ENCODE measurements at regions not wholly inside any gene's neighbourhood (a gene's known extent, or its start where the extent isn't known, plus 50 kb on each side); places are given as distances from the start of the nearest gene placed in this dataset.
"Not testable (repeated sequence)": the region's sequence is repeated elsewhere in the genome, so short reads cannot be mapped to it uniquely, and the experiment has no call there.

DNA sequence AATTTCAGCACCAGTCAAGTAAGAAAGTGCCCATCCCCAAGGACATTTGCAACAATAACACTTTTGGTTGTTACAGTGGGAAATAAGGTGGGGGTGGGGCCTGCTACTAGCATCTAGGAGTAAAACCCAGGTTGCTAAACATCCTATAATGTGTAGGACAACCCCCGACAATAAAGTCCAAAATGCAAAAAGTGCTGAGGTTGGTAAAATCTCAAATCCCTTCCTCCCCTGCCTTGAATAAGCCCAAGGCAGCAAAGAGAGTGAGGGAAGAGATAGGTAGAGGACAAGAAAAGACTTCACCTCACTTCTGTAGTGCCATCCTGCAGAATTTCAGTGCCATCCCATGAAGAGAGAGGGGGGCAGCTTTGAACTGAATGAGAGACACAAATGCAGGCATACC, 117.5 kb upstream of the NIPBL start:
- ATAC-seq = no peak
- H3K9me3 ChIP-seq (ENCODE audit: control insufficient read depth, low read length) = no peaks in the 10 kb centered on the region
- no peak for DNase-seq
- no peaks in the 10 kb centered on the region for H3K4me1 ChIP-seq (ENCODE audit: control insufficient read depth, insufficient read depth, low read length)
- no peak overlapping the region for H3K27ac ChIP-seq (ENCODE audit: low read length)
- intact Hi-C loops (cut with DNase I) = loop anchor here in 1 of 4 donors (10.0 kb wide), 1 partner anchor 106 kb away; no protein-coding TSS in a partner anchor
- WGBS = 94% methylated on average over 1 of the region's 1 CpG
- H3K27me3 ChIP-seq (ENCODE audit: control insufficient read depth, insufficient read depth) = no peaks in the 10 kb centered on the region
- no peak overlapping the region for H3K4me3 ChIP-seq (ENCODE audit: low read length)

DNA sequence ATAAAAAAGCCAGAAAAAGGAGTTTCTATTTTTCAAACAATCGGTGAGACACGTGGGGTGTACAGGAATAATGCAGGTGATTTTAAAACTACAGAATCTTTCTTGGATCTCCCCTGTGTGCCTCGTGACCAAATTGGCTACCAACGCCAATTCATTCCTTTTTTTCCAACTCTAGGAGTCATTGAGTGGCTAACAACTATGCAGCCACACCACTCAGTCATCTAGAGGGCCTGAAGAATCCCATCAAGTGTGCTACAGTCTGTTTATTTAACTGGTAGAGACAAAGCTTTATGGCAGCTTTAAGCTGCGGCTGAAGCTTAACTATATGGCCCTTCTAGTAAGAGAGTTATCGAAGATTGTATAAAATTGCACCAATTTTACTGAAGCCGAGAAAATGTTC, 113.1 kb upstream of the NIPBL start:
- DNase-seq (no peak), ATAC-seq (no peak)
- Histone ChIP-seq H3K27ac (ENCODE audit: low read length) (no peak overlapping the region), H3K9me3 (ENCODE audit: control insufficient read depth, low read length) (no peaks in the 10 kb centered on the region), H3K27me3 (ENCODE audit: control insufficient read depth, insufficient read depth) (no peaks in the 10 kb centered on the region), H3K4me1 (ENCODE audit: control insufficient read depth, insufficient read depth, low read length) (no peaks in the 10 kb centered on the region), H3K4me3 (ENCODE audit: low read length) (no peak overlapping the region)
- intact Hi-C loops (cut with DNase I) = no loop called here
- 80% methylated on average over 7 of the region's 7 CpGs for WGBS

DNA sequence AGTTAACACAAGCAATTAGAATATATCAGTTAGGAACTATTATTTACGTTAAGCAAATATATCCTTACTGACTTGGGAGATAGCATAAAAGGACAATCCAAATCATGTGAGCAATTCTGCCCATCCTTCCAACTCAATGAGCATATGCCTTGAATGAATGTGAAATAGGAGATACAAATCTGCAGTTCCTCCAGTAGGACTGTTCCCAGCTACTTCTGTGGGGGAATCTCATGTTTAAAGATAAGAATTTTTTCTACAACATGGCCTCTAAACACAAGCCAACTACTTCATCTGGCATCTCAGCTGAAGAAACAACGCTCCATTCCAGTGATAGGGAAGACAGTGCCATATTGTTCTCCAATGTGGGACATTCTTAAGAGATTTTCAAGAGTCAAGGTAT, 110.7 kb upstream of the NIPBL start:
- Histone ChIP-seq H3K27me3 (ENCODE audit: control insufficient read depth, insufficient read depth) (no peaks in the 10 kb centered on the region), H3K4me1 (ENCODE audit: control insufficient read depth, insufficient read depth, low read length) (no peaks in the 10 kb centered on the region), H3K9me3 (ENCODE audit: control insufficient read depth, low read length) (no peaks in the 10 kb centered on the region), H3K27ac (ENCODE audit: low read length) (no peak overlapping the region), H3K4me3 (ENCODE audit: low read length) (no peak overlapping the region)
- 84% methylated on average over 2 of the region's 2 CpGs for WGBS
- intact Hi-C loops (cut with DNase I) = no loop called here
- ATAC-seq = no peak
- no peak for DNase-seq

DNA sequence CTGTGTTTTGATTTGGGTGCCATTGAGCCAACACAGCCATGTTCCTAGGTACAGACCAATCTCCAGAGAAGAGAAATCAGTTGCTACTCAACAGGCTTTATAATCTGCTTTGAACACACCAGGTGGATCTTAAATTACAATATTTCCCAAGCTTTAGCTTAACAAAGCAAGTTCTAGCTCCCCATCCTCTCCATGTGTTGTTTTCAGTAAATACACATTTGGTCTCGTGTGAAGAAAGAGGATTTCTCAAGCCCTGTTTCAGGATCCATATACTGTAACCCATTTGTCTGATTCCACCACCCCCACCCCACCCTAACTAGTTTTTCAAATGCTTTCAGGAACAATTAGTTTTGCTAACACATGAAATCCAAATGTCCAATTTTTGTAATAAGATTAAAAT, 109.6 kb upstream of the NIPBL start:
- H3K27me3 ChIP-seq (ENCODE audit: control insufficient read depth, insufficient read depth) = no peaks in the 10 kb centered on the region
- no peaks in the 10 kb centered on the region for H3K4me1 ChIP-seq (ENCODE audit: control insufficient read depth, insufficient read depth, low read length)
- no peaks in the 10 kb centered on the region for H3K9me3 ChIP-seq (ENCODE audit: control insufficient read depth, low read length)
- H3K27ac ChIP-seq (ENCODE audit: low read length) = no peak overlapping the region
- no peak for DNase-seq
- intact Hi-C loops (cut with DNase I) = no loop called here
- no peak overlapping the region for H3K4me3 ChIP-seq (ENCODE audit: low read length)
- ATAC-seq = no peak
- 74% methylated on average over 1 of the region's 1 CpG for WGBS

DNA sequence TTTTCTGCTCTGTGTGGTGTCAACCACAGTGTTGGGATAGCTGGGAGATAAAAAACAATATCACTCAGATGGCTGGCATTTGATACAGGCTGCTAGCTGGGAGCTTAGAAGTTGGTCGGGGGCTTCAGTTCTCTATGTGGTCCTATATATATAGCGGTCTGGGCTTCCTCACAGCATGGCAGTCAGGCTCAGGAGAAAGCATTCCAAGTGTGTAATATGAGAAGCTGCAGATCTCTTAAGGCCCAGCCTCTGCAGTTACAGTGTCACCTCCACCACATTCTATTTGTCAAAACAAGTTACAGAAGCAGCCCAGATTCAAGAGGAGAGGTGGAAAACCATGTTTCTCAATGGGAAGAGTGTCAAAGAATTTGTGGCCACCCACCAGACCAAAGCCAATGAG, 108.1 kb upstream of the NIPBL start:
- ATAC-seq = no peak
- Histone ChIP-seq H3K9me3 (ENCODE audit: control insufficient read depth, low read length) (no peaks in the 10 kb centered on the region), H3K27ac (ENCODE audit: low read length) (no peak overlapping the region), H3K27me3 (ENCODE audit: control insufficient read depth, insufficient read depth) (no peaks in the 10 kb centered on the region), H3K4me3 (ENCODE audit: low read length) (no peak overlapping the region), H3K4me1 (ENCODE audit: control insufficient read depth, insufficient read depth, low read length) (no peaks in the 10 kb centered on the region)
- no peak for DNase-seq
- intact Hi-C loops (cut with DNase I) = no loop called here
- 80% methylated on average over 2 of the region's 2 CpGs for WGBS

DNA sequence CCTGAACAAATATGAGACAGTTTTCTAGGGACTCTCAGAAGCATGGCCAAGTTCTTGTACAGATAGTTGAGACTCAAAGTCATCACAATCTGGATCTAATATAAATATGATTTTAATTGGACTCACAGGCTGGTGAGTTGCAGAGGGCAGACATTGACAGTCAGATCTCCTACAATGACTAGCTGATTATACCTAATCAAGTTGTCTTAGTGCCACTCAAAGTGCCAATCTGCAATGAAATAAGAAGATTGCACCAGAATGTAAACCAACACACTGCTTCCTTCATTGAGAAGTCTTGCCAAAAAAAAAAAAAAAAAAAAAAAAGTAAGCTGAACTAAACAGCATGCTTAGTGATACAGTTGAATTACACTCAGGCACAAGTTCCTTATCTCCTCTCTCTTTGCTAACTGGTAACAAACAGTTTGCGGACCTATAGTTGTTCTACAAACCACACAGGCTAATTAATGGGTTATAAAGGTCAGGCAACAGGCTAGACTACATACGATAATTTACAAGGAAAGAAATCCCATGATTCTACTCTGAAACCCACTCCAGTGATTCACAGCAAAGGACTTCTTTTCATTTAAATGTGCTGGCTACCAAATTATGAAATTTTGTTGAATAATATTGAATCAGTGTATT, 107.3 kb upstream of the NIPBL start:
- H3K9me3 ChIP-seq (ENCODE audit: control insufficient read depth, low read length) = no peaks in the 10 kb centered on the region
- intact Hi-C loops (cut with DNase I) = no loop called here
- no peaks in the 10 kb centered on the region for H3K27me3 ChIP-seq (ENCODE audit: control insufficient read depth, insufficient read depth)
- H3K27ac ChIP-seq (ENCODE audit: low read length) = no peak overlapping the region
- DNase-seq (no peak), ATAC-seq (no peak)
- no peak overlapping the region for H3K4me3 ChIP-seq (ENCODE audit: low read length)
- 77% methylated on average over 2 of the region's 2 CpGs for WGBS
- no peaks in the 10 kb centered on the region for H3K4me1 ChIP-seq (ENCODE audit: control insufficient read depth, insufficient read depth, low read length)

DNA sequence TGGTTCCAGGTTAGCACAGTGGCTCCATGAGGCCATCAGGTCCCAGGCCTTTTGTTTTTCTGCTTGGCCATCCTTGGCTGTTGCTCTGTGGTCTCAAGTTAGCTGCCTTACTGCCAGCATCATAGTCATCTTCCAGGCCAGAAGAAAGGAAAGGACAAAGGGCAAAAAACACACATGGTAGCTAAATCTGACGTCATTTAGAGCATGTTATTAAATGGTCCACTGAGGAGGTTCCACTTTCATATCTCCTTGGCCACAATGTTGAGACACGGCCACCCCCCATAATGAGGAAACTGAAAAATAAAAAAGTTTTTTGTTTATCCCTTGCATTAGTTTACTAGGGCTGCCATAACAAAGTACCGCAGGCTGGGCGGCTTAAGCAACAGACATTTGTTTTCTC, 106.4 kb upstream of the NIPBL start:
- Histone ChIP-seq H3K4me3 (ENCODE audit: low read length) (no peak overlapping the region), H3K27me3 (ENCODE audit: control insufficient read depth, insufficient read depth) (no peaks in the 10 kb centered on the region), H3K27ac (ENCODE audit: low read length) (no peak overlapping the region), H3K9me3 (ENCODE audit: control insufficient read depth, low read length) (no peaks in the 10 kb centered on the region), H3K4me1 (ENCODE audit: control insufficient read depth, insufficient read depth, low read length) (no peaks in the 10 kb centered on the region)
- WGBS = 88% methylated on average over 4 of the region's 4 CpGs
- DNase-seq (no peak), ATAC-seq (no peak)
- intact Hi-C loops (cut with DNase I) = no loop called here

DNA sequence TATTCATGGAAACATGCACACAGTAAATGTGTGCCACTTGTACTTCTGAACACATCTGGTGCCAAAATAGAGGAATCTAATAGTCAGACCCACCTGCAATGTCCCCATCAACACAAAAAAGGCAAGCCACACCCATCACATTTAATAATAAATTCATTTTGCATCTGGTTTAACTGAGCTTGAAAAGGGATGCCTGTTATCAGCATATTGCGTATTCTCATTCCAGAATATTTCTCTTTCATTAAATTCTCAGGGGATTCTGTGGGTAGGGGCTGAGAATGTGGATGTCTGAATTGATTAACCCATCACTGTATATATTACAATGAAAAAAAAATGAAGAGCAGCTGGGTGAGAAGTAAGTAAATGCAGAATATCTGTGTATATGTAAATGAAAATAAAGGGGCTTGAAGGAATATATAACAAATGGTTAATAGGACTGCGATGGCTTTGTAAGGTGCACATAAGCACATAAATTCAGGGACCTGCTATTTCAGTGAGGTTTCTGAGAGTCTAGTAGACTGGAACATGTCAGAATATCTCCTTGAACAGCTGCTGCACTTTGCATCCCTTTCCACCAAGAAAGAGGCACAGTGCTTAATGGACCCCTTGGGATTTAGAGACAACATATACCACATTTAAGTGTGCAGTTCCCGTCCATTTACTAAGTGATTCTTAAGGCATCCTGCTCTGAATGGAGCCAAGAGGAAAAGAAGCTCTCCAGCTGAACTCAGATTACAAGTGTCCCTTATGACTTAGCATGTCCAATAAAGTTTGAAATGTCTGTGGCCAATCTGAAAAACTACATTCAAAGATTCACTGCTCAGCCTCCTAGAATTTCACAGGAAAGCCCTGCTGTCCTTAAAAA, 104.1 kb upstream of the NIPBL start:
- Histone ChIP-seq H3K27ac (ENCODE audit: low read length) (no peak overlapping the region), H3K4me1 (ENCODE audit: control insufficient read depth, insufficient read depth, low read length) (no peaks in the 10 kb centered on the region), H3K9me3 (ENCODE audit: control insufficient read depth, low read length) (no peaks in the 10 kb centered on the region), H3K27me3 (ENCODE audit: control insufficient read depth, insufficient read depth) (no peaks in the 10 kb centered on the region), H3K4me3 (ENCODE audit: low read length) (no peak overlapping the region)
- no peak for DNase-seq
- intact Hi-C loops (cut with DNase I) = no loop called here
- no peak for ATAC-seq
- WGBS = 47% methylated on average over 3 of the region's 3 CpGs

DNA sequence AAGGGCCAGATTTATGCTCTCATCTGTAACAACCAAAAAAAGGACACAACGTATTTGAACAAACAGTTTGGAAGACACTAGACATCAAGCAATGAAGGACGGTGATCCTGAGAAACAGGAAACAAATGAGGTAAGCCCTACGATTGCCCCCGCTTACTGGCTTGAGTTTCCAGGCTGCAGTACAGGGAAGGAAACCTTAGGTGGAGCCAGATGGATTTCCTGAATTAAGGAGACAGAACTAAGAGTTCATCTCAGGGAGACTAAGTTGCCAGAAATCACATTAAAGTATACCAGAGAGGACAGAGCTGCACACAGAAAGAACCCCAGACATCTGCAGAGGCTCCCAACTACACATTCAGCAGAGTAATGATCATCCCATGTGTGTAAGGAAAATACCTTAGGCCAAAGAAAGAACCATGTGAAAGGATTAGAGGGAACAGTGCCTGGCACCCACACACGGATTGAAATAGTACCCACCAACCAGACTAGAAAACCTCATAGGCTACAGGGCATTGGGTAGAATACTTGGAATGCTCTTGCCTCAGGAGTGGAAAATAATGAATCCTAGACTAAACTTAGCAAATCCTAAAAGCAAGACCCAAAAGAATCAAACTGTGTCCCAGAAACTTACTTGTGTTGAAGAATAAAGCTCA, 99.3 kb upstream of the NIPBL start:
- Histone ChIP-seq H3K9me3 (ENCODE audit: control insufficient read depth, low read length) (no peaks in the 10 kb centered on the region), H3K27ac (ENCODE audit: low read length) (no peak overlapping the region), H3K4me1 (ENCODE audit: control insufficient read depth, insufficient read depth, low read length) (no peaks in the 10 kb centered on the region), H3K4me3 (ENCODE audit: low read length) (no peak overlapping the region), H3K27me3 (ENCODE audit: control insufficient read depth, insufficient read depth) (no peaks in the 10 kb centered on the region)
- intact Hi-C loops (cut with DNase I) = no loop called here
- 15% methylated on average over 5 of the region's 5 CpGs for WGBS
- ATAC-seq (peak; percentile 77 to 79), DNase-seq (peak in 1 of 3 donors; percentile 35)

DNA sequence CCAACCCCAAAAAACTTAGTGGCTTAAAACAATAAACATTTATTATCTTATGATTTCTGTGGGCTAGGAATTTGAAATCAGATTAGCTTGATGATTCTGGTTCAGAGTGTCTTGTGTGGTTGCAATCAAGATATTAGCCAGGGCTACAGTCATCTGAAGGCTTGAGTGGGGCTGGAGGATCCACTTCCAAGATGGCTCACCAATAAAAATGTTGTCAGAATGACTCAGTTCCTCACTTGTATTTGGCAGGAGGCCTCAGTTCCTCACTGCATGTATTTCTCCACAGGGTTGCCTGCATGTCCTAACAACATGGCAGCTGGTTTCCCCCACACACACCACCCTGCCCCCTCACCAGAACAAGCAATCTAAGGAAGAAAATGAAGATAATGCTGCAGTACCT, 98.2 kb upstream of the NIPBL start:
- Histone ChIP-seq H3K4me1 (ENCODE audit: control insufficient read depth, insufficient read depth, low read length) (no peaks in the 10 kb centered on the region), H3K9me3 (ENCODE audit: control insufficient read depth, low read length) (no peaks in the 10 kb centered on the region), H3K27me3 (ENCODE audit: control insufficient read depth, insufficient read depth) (no peaks in the 10 kb centered on the region), H3K4me3 (ENCODE audit: low read length) (no peak overlapping the region), H3K27ac (ENCODE audit: low read length) (no peak overlapping the region)
- intact Hi-C loops (cut with DNase I) = no loop called here
- ATAC-seq (no peak), DNase-seq (no peak)

DNA sequence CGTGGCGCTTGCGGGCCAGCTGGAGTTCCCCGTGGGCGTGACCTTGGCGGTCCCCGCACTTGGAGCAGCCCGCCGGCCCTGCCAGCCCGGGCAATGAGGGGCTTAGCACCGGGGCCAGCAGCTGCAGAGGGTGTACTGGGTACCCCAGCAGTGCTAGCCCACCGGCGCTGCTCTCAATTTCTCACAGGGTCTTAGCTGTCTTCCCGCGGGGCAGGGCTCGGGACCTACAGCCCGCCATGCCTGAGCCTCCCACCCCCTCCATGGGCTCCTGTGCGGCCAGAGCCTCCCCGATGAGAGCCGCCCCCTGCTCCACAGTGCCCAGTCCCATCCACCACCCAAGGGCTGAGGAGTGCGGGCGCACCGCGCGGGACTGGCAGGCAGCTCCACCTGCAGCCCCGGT, 94.0 kb upstream of the NIPBL start:
- H3K27me3 ChIP-seq (ENCODE audit: control insufficient read depth, insufficient read depth); ATAC-seq; intact Hi-C loops (cut with DNase I); H3K4me3 ChIP-seq (ENCODE audit: low read length); H3K9me3 ChIP-seq (ENCODE audit: control insufficient read depth, low read length); H3K4me1 ChIP-seq (ENCODE audit: control insufficient read depth, insufficient read depth, low read length); H3K27ac ChIP-seq (ENCODE audit: low read length): not testable (repeated sequence)
- 98% methylated on average over 26 of the region's 26 CpGs for WGBS
- peak in 1 of 3 donors; percentile 41 for DNase-seq

Data from right cardiac atrium (tissue), 5 donors.